Right atrium auricular region (tissue), 2 donors: ENCODE measurements at regions not wholly inside any gene's neighbourhood (a gene's known extent, or its start where the extent isn't known, plus 50 kb on each side); places are given as distances from the start of the nearest gene placed in this dataset.

Experiments used
- DNase-seq: peaks from one replicate; pipeline ENCODE4 v3.0.0-alpha.2; 2019; ENCODE audit warnings: low spot score
- H3K27ac ChIP-seq, 2 donors: fragments of 200-600 bp; sonication (generic); 1 replicate in 1 of 2; 2 replicates in 1 of 2; pipeline ENCODE4 v1.5.1; 2016 to 2019
- H3K27me3 ChIP-seq, 2 donors: fragments of 200-600 bp; sonication (generic); one replicate each; pipeline versions ENCODE4 v1.5.1 to v1.6.0; 2017 to 2019
- H3K36me3 ChIP-seq: fragments of 200-600 bp; sonication (generic); one replicate; pipeline ENCODE4 v1.5.1; 2016
- H3K4me1 ChIP-seq, 2 donors: fragments of 200-600 bp; sonication (generic); one replicate each; pipeline versions ENCODE4 v1.5.1 to v1.6.0; 2017 to 2019
- H3K4me3 ChIP-seq, 2 donors: fragments of 200-600 bp; sonication (generic); 1 replicate in 1 of 2; 2 replicates in 1 of 2; pipeline ENCODE4 v1.5.1; 2017 to 2019; ENCODE audit warnings: mild to moderate bottlenecking in 1 of 2, moderate library complexity in 1 of 2
- H3K9me3 ChIP-seq, 2 donors: fragments of 200-600 bp; sonication (generic); one replicate each; pipeline ENCODE4 v1.5.1; 2019
- CTCF ChIP-seq, 2 donors: fragments of 200-600 bp; sonication (generic); IDR thresholded peaks; one replicate each; pipeline ENCODE4 v1.5.1; 2019; ENCODE audit warnings: antibody characterized with exemption in 2 of 2

DNA sequence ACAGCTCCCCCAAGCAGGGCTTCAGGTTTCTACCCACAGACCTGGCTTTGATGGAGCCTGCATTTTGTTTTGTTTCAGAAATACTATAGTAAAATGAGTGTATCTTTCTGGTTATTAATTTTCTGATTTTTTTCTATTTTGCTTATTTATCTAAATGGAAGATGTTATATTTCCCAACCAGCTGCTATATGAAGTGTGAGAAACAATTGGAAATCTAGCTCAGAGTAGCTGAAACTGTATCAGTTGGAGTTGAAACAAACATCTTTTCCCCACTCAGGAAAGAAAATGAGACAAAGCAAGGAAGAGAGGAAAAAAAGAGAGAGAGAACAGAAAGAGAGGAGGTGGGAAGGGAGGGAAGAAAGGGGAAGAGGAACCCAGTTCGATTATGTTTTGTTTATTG, 358.5 kb upstream of the ZNF507 start:
- H3K36me3 ChIP-seq: no peaks in the 10 kb centered on the region
- H3K27me3 ChIP-seq: no peaks in the 10 kb centered on the region
- TF ChIP-seq CTCF (IDR thresholded peaks at IDR 0.05): no peak
- H3K9me3 ChIP-seq: no peaks in the 10 kb centered on the region
- no peak overlapping the region for H3K27ac ChIP-seq
- H3K4me3 ChIP-seq: no peak overlapping the region
- DNase-seq: no peak
- H3K4me1 ChIP-seq: no peaks in the 10 kb centered on the region

DNA sequence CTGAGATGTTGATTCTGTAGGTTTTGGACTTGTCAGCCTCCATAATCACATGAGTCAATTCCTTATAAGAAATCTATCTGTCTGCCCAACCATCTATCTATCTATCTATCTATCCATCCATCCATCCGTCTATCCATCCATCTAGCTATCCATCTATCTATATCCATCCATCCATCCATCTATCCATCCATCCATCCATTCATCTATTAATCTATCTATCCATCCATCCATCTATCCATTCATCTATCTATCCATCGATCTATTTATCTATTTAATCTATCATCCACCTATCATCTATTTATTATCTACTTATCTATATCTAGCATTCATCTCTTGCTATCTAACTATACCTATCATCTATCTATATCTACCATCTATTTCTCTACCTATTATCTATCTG, 357.2 kb upstream of the ZNF507 start:
- no peaks in the 10 kb centered on the region for H3K4me1 ChIP-seq

GRCh38 chr19:31991984-31992655, 353.3 kb upstream of the ZNF507 start:
- H3K4me3 ChIP-seq: no peak overlapping the region
- H3K9me3 ChIP-seq: peaks cover 0 to 2% of the 10 kb centered on the region in 2 donors
- no peak overlapping the region for H3K27ac ChIP-seq
- no peaks in the 10 kb centered on the region for H3K4me1 ChIP-seq
- no peaks in the 10 kb centered on the region for H3K27me3 ChIP-seq
- H3K36me3 ChIP-seq: no peaks in the 10 kb centered on the region
- no peak for DNase-seq
- TF ChIP-seq CTCF (IDR thresholded peaks at IDR 0.05): no peak

More for the DNA sequence above, 357.2 kb upstream of the ZNF507 start:
- H3K27me3 ChIP-seq: no peaks in the 10 kb centered on the region
- no peaks in the 10 kb centered on the region for H3K36me3 ChIP-seq
- no peak overlapping the region for H3K4me3 ChIP-seq
- TF ChIP-seq CTCF (IDR thresholded peaks at IDR 0.05): no peak
- no peak for DNase-seq
- H3K9me3 ChIP-seq: no peaks in the 10 kb centered on the region
- no peak overlapping the region for H3K27ac ChIP-seq

DNA sequence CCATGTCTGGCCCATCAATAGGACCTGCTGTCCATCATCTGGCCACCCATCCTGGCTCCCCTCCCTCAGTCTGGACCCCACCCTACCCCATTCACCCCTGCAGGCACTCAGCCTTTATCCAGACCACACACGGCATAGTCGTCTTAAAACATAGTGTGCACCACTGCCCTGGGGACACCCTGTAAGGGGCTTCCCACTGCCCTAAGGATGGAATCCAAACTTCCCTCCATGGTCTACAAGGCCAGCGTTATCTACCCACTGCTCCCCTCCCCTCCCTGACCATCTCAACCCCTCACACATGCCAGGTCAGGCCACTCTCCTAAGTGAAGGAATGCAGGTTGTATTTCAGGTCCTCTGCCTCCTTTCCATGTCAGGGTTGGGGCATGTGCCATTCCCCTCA, 352.7 kb upstream of the ZNF507 start:
- Histone ChIP-seq H3K9me3 (peaks cover 0 to 5% of the 10 kb centered on the region in 2 donors), H3K36me3 (no peaks in the 10 kb centered on the region), H3K4me3 (no peak overlapping the region), H3K27ac (no peak overlapping the region), H3K27me3 (no peaks in the 10 kb centered on the region), H3K4me1 (no peaks in the 10 kb centered on the region)
- DNase-seq: no peak
- TF ChIP-seq CTCF (IDR thresholded peaks at IDR 0.05): no peak

DNA sequence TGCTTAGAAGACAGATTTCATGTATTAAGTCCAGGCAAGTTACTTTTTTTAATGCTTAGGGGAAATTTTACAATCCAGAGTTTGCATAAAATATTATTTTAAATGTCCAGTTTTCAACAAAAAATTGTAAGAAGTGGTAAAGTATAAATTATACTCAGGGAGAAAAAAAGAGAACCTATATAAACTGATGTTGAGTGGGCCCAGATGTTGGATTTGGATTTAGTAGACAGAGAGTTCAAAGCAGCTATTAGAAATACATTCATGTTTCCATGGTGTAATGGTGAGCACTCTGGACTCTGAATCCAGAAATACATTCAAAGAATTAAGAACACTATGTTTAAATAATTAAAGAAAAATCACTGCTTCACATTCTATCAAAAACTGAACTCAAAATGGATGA, 349.9 kb upstream of the ZNF507 start:
- H3K27me3 ChIP-seq: no peaks in the 10 kb centered on the region
- H3K36me3 ChIP-seq: no peaks in the 10 kb centered on the region
- no peak overlapping the region for H3K4me3 ChIP-seq
- peaks cover 0 to 5% of the 10 kb centered on the region in 2 donors for H3K9me3 ChIP-seq
- DNase-seq: no peak
- no peaks in the 10 kb centered on the region for H3K4me1 ChIP-seq
- H3K27ac ChIP-seq: no peak overlapping the region
- TF ChIP-seq CTCF (IDR thresholded peaks at IDR 0.05): no peak

DNA sequence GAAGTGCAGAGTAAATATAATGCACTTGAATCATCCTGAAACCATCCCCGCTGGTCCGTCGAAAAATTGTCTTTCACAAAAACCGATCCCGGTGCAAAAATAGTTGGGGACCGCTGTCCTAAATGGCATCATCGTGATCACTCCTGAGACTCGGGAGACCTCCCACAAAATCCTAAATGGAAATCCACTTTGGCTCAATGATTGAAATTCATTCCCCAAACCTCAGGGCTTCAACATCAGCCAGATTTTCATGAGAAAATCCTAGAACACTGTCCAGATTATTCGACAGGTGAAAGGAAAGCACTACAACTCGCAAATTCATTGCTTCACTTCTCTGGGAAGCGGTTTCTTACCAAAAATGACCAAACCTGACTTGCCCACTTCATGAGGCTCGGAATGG, 335.3 kb upstream of the ZNF507 start:
- Histone ChIP-seq H3K27ac (no peak overlapping the region), H3K27me3 (no peaks in the 10 kb centered on the region), H3K4me1 (no peaks in the 10 kb centered on the region), H3K9me3 (no peaks in the 10 kb centered on the region), H3K36me3 (no peaks in the 10 kb centered on the region), H3K4me3 (no peak overlapping the region)
- DNase-seq: no peak
- no peak for TF ChIP-seq CTCF (IDR thresholded peaks at IDR 0.05)
